A549 (cell line): ENCODE measurements at regions not wholly inside any gene's neighbourhood (a gene's known extent, or its start where the extent isn't known, plus 50 kb on each side); places are given as distances from the start of the nearest gene placed in this dataset.
"Not testable (repeated sequence)": the region's sequence is repeated elsewhere in the genome, so short reads cannot be mapped to it uniquely, and the experiment has no call there.

Experiments used
- ATAC-seq, 2 experiments: fragments of 200-7000 bp in 1 of 2; fragments of >200 bp in 1 of 2; cut with Nextera tagmentation in 1 of 2; cut with Tn5 transposase in 1 of 2; 3 replicates each; pipeline versions ENCODE4 v1.8.0 to v1.9.1; 2018 to 2020; ENCODE audit warnings: mild to moderate bottlenecking in 1 of 2, moderate library complexity in 1 of 2
- CTCF ChIA-PET: fragments of 300-600 bp; sonication (Branson Sonifier 250); formaldehyde crosslinking; extraction: SDS; loops from one replicate; lab custom pipeline; 2021; ENCODE audit warnings: antibody characterized with exemption, inconsistent platforms; lab: Yijun Ruan, JAX
- POLR2A ChIA-PET: fragments of 350-600 bp; formaldehyde crosslinking; extraction: SDS; loops from one replicate; lab custom pipeline; 2021; ENCODE audit warnings: antibody characterized with exemption, inconsistent platforms; lab: Yijun Ruan, JAX
- DNase-seq, 2 experiments: peaks; one replicate each; pipeline versions ENCODE4 v3.0.0 to v3.0.0-alpha.2; 2011 to 2016; ENCODE audit warnings: low read depth in 1 of 2, low spot score in 1 of 2
- FAIRE-seq: peaks from 2 replicates; lab custom pipeline; 2011; peaks lifted over from hg19 to GRCh38; lab: Jason Lieb, UNC
- H3K27ac ChIP-seq, 2 experiments: fragments of >200 bp; sonication (Bioruptor Twin); formaldehyde crosslinking; 3 replicates each; pipeline ENCODE4 v1.5.1; 2016 to 2017
- H3K4me1 ChIP-seq: fragments of >200 bp; sonication (Bioruptor Twin); formaldehyde crosslinking; 3 replicates; pipeline ENCODE4 v1.6.1; 2016
- H3K4me2 ChIP-seq: fragments of >200 bp; sonication (Bioruptor Twin); formaldehyde crosslinking; 3 replicates; pipeline ENCODE4 v1.6.1; 2016
- H3K4me3 ChIP-seq: fragments of >200 bp; sonication (Bioruptor Twin); formaldehyde crosslinking; 3 replicates; pipeline ENCODE4 v1.5.1; 2016
- H3K9me3 ChIP-seq: fragments of >200 bp; sonication (Bioruptor Twin); formaldehyde crosslinking; 3 replicates; pipeline ENCODE4 v1.6.1; 2016
- CBX2 ChIP-seq: fragments of 200-600 bp; sonication (generic); IDR thresholded peaks from 2 replicates; pipeline ENCODE4 v1.6.1; 2016; ENCODE audit warnings: low read depth, mild to moderate bottlenecking, borderline replicate concordance
- E2F6 ChIP-seq: IDR thresholded peaks from 2 replicates; pipeline ENCODE4 v1.6.1; 2012; ENCODE audit warnings: low read depth, borderline replicate concordance
- EHMT2 ChIP-seq: fragments of 200-600 bp; sonication (generic); IDR thresholded peaks from 2 replicates; pipeline ENCODE4 v1.6.1; 2016; ENCODE audit warnings: antibody characterized with exemption, low read depth, mild to moderate bottlenecking, moderate library complexity
- ESRRA ChIP-seq: fragments of 150-350 bp; IDR thresholded peaks from 2 replicates; pipeline ENCODE4 v1.6.1; 2014; ENCODE audit warnings: mild to moderate bottlenecking, low read length, borderline replicate concordance
- FOSB ChIP-seq: fragments of 250-450 bp; sonication (Bioruptor Pico); IDR thresholded peaks from 2 replicates; pipeline ENCODE4 v1.5.0; 2020; ENCODE audit warnings: mild to moderate bottlenecking, moderate library complexity
- GATA3 ChIP-seq: IDR thresholded peaks from 2 replicates; pipeline ENCODE4 v1.6.1; 2012; ENCODE audit warnings: borderline replicate concordance
- HDAC2 ChIP-seq: fragments of 200-600 bp; sonication (generic); IDR thresholded peaks from 2 replicates; pipeline ENCODE4 v1.6.1; 2016
- HEYL ChIP-seq: fragments of 250-450 bp; sonication (Bioruptor Pico); IDR thresholded peaks from 2 replicates; pipeline ENCODE4 v1.8.0; 2021; ENCODE audit warnings: mild to moderate bottlenecking, moderate library complexity
- HOXB5 ChIP-seq: fragments of 250-450 bp; sonication (Bioruptor Pico); IDR thresholded peaks from 2 replicates; pipeline ENCODE4 v1.5.0; 2020; ENCODE audit warnings: mild to moderate bottlenecking, moderate library complexity
- JUN ChIP-seq, 2 experiments: fragments of >200 bp; sonication (Bioruptor Twin); formaldehyde crosslinking; IDR thresholded peaks; 2 replicates in 1 of 2; 3 replicates in 1 of 2; pipeline ENCODE4 v1.6.1; 2016 to 2017
- KDM1A ChIP-seq: fragments of 200-600 bp; sonication (generic); IDR thresholded peaks from 2 replicates; pipeline ENCODE4 v1.6.1; 2016; ENCODE audit warnings: low read depth, mild to moderate bottlenecking
- MAFK ChIP-seq: fragments of 450-650 bp; IDR thresholded peaks from 2 replicates; pipeline ENCODE4 v1.6.1; 2014; ENCODE audit not compliant: partially characterized antibody
- NFE2L2 ChIP-seq: fragments of 150-350 bp; conservative IDR thresholded peaks from 2 replicates; pipeline ENCODE4 v1.6.1; 2014; ENCODE audit warnings: low read length
- PHF8 ChIP-seq: fragments of 200-600 bp; sonication (generic); IDR thresholded peaks from 2 replicates; pipeline ENCODE4 v1.6.1; 2016; ENCODE audit warnings: low read depth, mild to moderate bottlenecking, antibody characterized with exemption, moderate library complexity, borderline replicate concordance
- POLR2AphosphoS2 ChIP-seq: conservative IDR thresholded peaks from 2 replicates; pipeline ENCODE4 v1.6.1; 2012; ENCODE audit warnings: low read length, improper control_type of control experiment, inconsistent platforms
- RAD21 ChIP-seq, 2 experiments: fragments of >200 bp in 1 of 2; sonication (Bioruptor Twin) in 1 of 2; formaldehyde crosslinking in 1 of 2; IDR thresholded peaks in 1 of 2; conservative IDR thresholded peaks in 1 of 2; 2 replicates in 1 of 2; 3 replicates in 1 of 2; pipeline ENCODE4 v1.6.1; 2012 to 2018; ENCODE audit warnings: inconsistent platforms in 1 of 2
- RARB ChIP-seq: fragments of 250-450 bp; sonication (Bioruptor Pico); IDR thresholded peaks from 2 replicates; pipeline ENCODE4 v1.8.0; 2021; ENCODE audit warnings: mild to moderate bottlenecking, moderate library complexity
- RCOR1 ChIP-seq: fragments of 150-350 bp; IDR thresholded peaks from 2 replicates; pipeline ENCODE4 v1.6.1; 2014; ENCODE audit warnings: antibody characterized with exemption, low read length, low read depth
- REST ChIP-seq: fragments of 200-600 bp; sonication (generic); IDR thresholded peaks from 2 replicates; pipeline ENCODE4 v1.6.1; 2016; ENCODE audit warnings: antibody characterized with exemption, mild to moderate bottlenecking, moderate library complexity
- RFX5 ChIP-seq: fragments of 450-650 bp; IDR thresholded peaks from 2 replicates; pipeline ENCODE4 v1.7.1; 2014; ENCODE audit warnings: antibody characterized with exemption, mild to moderate bottlenecking, moderate library complexity
- RNF2 ChIP-seq: fragments of 200-600 bp; sonication (generic); IDR thresholded peaks from 2 replicates; pipeline ENCODE4 v1.6.1; 2016; ENCODE audit warnings: low read depth, mild to moderate bottlenecking, antibody characterized with exemption, moderate library complexity, borderline replicate concordance
- SMC3 ChIP-seq: fragments of >200 bp; sonication (Bioruptor Twin); formaldehyde crosslinking; IDR thresholded peaks from 3 replicates; pipeline ENCODE4 v1.6.1; 2018; ENCODE audit warnings: inconsistent platforms
- TP53 ChIP-seq: fragments of 250-450 bp; sonication (Bioruptor Pico); IDR thresholded peaks from 2 replicates; pipeline ENCODE4 v1.5.0; 2021; ENCODE audit warnings: mild to moderate bottlenecking, moderate library complexity
- ZNF302 ChIP-seq: fragments of 250-450 bp; sonication (Bioruptor Pico); IDR thresholded peaks from 2 replicates; pipeline ENCODE4 v1.9.0; 2021; ENCODE audit warnings: inconsistent platforms, mild to moderate bottlenecking, moderate library complexity
- WGBS: methylation state at CpG from one replicate; pipeline ENCODE4 v1.1.6; 2017; ENCODE audit errors: missing lambda C conversion rate; 5-methylcytosine and 5-hydroxymethylcytosine counted together
- TF ChIP-seq, protein P1 (sequence below): IDR thresholded peaks from 2 replicates; pipeline ENCODE4 v1.6.1; 2012
- TF ChIP-seq, protein P2 (sequence below): fragments of 150-350 bp; IDR thresholded peaks from 2 replicates; pipeline ENCODE4 v1.6.1; 2014; ENCODE audit warnings: low read depth, mild to moderate bottlenecking, low read length
- TF ChIP-seq, protein P3 (sequence below): fragments of 250-450 bp; sonication (Bioruptor Pico); IDR thresholded peaks from 2 replicates; pipeline ENCODE4 v1.5.0; 2020; ENCODE audit warnings: low read depth, mild to moderate bottlenecking, moderate library complexity

DNA sequence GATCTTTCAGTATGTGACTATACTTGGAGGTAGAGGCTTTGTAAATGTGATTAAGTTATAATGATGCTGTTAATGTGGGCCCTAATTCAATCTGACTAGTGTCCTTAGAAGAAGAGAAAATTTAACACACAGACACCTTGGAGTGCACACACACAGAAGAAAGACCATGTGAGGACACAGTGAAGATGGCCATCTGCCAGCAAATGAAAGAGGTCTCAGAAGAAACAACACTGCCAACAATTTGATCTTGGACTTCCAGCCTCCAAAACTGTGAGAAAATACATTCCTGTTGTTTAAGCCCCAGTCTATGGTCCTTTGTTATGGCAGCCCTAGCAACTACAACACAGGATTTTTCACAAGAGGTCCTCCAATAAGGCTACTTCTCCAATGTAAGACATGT lies 120.9 kb upstream of the ABCB5 start:
- H3K4me3 ChIP-seq, result no peak overlapping the region
- H3K27ac ChIP-seq, result no peak overlapping the region
- H3K4me1 ChIP-seq, result no peaks in the 10 kb centered on the region
- peaks cover under 1% of the 10 kb centered on the region; the same call in 2 of the 3 replicates for H3K9me3 ChIP-seq
- FAIRE-seq, result no peak
- POLR2A ChIA-PET, result no interaction called here
- TF ChIP-seq EHMT2, result no peak
- ATAC-seq, result no peak
- no peak for DNase-seq
- H3K4me2 ChIP-seq, result no peak overlapping the region
- CTCF ChIA-PET, result interaction anchor here (1.2 kb wide), 1 partner anchor 17 kb away, joined by 3 read pairs; no protein-coding TSS in a partner anchor

GRCh38 chr7:20501473-20501872 lies 114.0 kb upstream of the ABCB5 start:
- WGBS, result 8% methylated on average over 3 of the region's 3 CpGs
- H3K9me3 ChIP-seq, ATAC-seq, DNase-seq, FAIRE-seq, CTCF ChIA-PET, POLR2A ChIA-PET, H3K27ac ChIP-seq, H3K4me1 ChIP-seq, H3K4me3 ChIP-seq, H3K4me2 ChIP-seq: not testable (repeated sequence)

DNA sequence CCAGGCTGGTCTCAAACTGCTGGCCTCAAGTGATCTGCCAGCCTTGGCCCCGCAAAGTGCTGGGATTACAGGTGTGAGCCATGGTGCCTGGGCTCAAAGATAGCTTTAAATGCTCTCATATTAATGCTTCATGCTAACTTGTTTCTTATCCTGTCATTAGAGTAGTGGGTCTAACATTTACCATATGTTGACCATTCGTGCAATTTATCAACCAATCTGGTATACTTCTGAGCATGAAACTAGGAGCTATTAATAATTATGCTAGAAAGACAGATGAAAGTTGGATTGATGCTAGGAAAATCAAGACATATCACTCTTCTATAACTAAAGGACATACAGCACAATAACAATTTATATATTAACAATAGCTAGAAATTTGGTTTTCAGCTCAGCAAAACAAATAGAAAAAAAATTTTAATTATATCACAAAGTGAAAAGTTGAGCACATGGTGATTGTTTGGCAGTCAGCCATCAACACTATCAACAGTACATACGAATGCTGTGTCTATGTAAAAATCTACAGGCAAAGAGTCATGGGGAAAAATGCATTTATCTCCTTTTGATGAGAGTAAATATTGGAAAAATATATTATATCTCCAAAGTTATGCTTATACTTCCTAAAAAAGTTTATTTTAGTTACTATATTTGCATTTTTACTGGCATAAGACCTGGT lies 112.1 kb upstream of the ABCB5 start:
- peak; percentile 86 for FAIRE-seq
- 25% methylated on average over 3 of the region's 3 CpGs for WGBS

GRCh38 chr7:20504060-20504459 lies 111.4 kb upstream of the ABCB5 start:
- DNase-seq (no peak), ATAC-seq (no peak), FAIRE-seq (no peak)
- 28% methylated on average over 3 of the region's 3 CpGs for WGBS
- Histone ChIP-seq H3K9me3 (peaks cover 9% of the 10 kb centered on the region; the same call in 1 of the 3 replicates), H3K4me2 (no peak overlapping the region), H3K4me3 (no peak overlapping the region), H3K27ac (no peak overlapping the region), H3K4me1 (no peaks in the 10 kb centered on the region)
- POLR2A ChIA-PET, result no interaction called here
- CTCF ChIA-PET, result no interaction called here
- TF ChIP-seq HDAC2, result no peak
- no peak for TF ChIP-seq SMC3
- TF ChIP-seq ZNF302 (CRISPR knock-in tag), result no peak
- TF ChIP-seq KDM1A, result no peak
- no peak for TF ChIP-seq PHF8
- TF ChIP-seq RFX5, result no peak
- no peak for TF ChIP-seq HEYL (CRISPR knock-in tag)
- TF ChIP-seq, protein P1, sequence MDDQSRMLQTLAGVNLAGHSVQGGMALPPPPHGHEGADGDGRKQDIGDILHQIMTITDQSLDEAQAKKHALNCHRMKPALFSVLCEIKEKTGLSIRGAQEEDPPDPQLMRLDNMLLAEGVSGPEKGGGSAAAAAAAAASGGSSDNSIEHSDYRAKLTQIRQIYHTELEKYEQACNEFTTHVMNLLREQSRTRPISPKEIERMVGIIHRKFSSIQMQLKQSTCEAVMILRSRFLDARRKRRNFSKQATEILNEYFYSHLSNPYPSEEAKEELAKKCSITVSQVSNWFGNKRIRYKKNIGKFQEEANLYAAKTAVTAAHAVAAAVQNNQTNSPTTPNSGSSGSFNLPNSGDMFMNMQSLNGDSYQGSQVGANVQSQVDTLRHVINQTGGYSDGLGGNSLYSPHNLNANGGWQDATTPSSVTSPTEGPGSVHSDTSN, result no peak
- TF ChIP-seq REST, result no peak
- TF ChIP-seq TP53 (CRISPR knock-in tag), result no peak
- no peak for TF ChIP-seq RAD21 (conservative IDR thresholded peaks at IDR 0.05 in 1 of 2, IDR thresholded peaks at IDR 0.05 in 1 of 2)
- TF ChIP-seq MAFK, result no peak

More for the DNA sequence above, 112.1 kb upstream of the ABCB5 start:
- peaks cover 9% of the 10 kb centered on the region; the same call in 1 of the 3 replicates for H3K9me3 ChIP-seq
- no peaks in the 10 kb centered on the region for H3K4me1 ChIP-seq
- ChIA-PET POLR2A (no interaction called here), CTCF (no interaction called here)
- no peak overlapping the region for H3K27ac ChIP-seq
- H3K4me3 ChIP-seq, result no peak overlapping the region
- DNase-seq, result no peak
- no peak for TF ChIP-seq JUN (IDR thresholded peaks at IDR 0.05)
- TF ChIP-seq, protein P2, sequence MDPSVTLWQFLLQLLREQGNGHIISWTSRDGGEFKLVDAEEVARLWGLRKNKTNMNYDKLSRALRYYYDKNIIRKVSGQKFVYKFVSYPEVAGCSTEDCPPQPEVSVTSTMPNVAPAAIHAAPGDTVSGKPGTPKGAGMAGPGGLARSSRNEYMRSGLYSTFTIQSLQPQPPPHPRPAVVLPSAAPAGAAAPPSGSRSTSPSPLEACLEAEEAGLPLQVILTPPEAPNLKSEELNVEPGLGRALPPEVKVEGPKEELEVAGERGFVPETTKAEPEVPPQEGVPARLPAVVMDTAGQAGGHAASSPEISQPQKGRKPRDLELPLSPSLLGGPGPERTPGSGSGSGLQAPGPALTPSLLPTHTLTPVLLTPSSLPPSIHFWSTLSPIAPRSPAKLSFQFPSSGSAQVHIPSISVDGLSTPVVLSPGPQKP, result no peak
- no peak for TF ChIP-seq E2F6
- TF ChIP-seq POLR2AphosphoS2, result no peak
- no peak for TF ChIP-seq FOSB (CRISPR knock-in tag)
- no peak for TF ChIP-seq RCOR1
- no peak for TF ChIP-seq ESRRA
- no peak for TF ChIP-seq RARB
- no peak for TF ChIP-seq GATA3
- TF ChIP-seq RAD21 (conservative IDR thresholded peaks at IDR 0.05 in 1 of 2, IDR thresholded peaks at IDR 0.05 in 1 of 2), result no peak
- no peak for TF ChIP-seq RNF2
- no peak for TF ChIP-seq HOXB5 (CRISPR knock-in tag)
- no peak for TF ChIP-seq PHF8
- no peak for TF ChIP-seq CBX2
- TF ChIP-seq, protein P3, sequence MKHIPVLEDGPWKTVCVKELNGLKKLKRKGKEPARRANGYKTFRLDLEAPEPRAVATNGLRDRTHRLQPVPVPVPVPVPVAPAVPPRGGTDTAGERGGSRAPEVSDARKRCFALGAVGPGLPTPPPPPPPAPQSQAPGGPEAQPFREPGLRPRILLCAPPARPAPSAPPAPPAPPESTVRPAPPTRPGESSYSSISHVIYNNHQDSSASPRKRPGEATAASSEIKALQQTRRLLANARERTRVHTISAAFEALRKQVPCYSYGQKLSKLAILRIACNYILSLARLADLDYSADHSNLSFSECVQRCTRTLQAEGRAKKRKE (CRISPR knock-in tag), result no peak
- TF ChIP-seq NFE2L2, result no peak
- no peak overlapping the region for H3K4me2 ChIP-seq
- no peak for ATAC-seq
